ENCODE measurements at regions not wholly inside any gene's neighbourhood (a gene's known extent, or its start where the extent isn't known, plus 50 kb on each side); places are given as distances from the start of the nearest gene placed in this dataset.

- H3K4ac ChIP-seq (replicated peaks; ENCODE audit: insufficient read length, low read depth, low read length) = no peak overlapping the region
- H3K18ac ChIP-seq (ENCODE audit: extremely low read depth, low read length) = no peak overlapping the region
- no peaks in the 10 kb centered on the region for H3K9me3 ChIP-seq (ENCODE audit: insufficient read depth in 2 of 2, low read depth in 1 of 2, low read length in 1 of 2)
- no peak overlapping the region for H4K5ac ChIP-seq (ENCODE audit: insufficient read length, low read depth, low read length)
- no peaks in the 10 kb centered on the region for H3K23me2 ChIP-seq (ENCODE audit: low read depth, low read length)
- H4K91ac ChIP-seq (replicated peaks; ENCODE audit: insufficient read length, low read length) = no peak overlapping the region
- H2AK5ac ChIP-seq (ENCODE audit: low read depth, low read length) = no peak overlapping the region
- no peak for FAIRE-seq
- H4K8ac ChIP-seq (ENCODE audit: extremely low read depth, insufficient read depth, low read length) = no peak overlapping the region
- H2BK20ac ChIP-seq (ENCODE audit: low read length) = no peak overlapping the region
- no peak overlapping the region for H3K4me2 ChIP-seq (ENCODE audit: insufficient read depth in 1 of 2, low read depth in 2 of 2, low read length in 2 of 2)
- 63% methylated on average over 2 of the region's 2 CpGs; no CpG with 5 or more reads in 1 of the 2 experiments for WGBS, 2 experiments (ENCODE audit: extremely low coverage in 1 of 2, insufficient coverage in 1 of 2, insufficient read length in 1 of 2, insufficient replicate concordance in 2 of 2, low coverage in 1 of 2, low lambda C conversion rate in 2 of 2, missing lambda C conversion rate in 1 of 2)
- peaks cover 0 to 3% (median 0%) of the 10 kb centered on the region in 4 experiments; a peak in 1 of 7 replicates for H3K4me1 ChIP-seq (replicated peaks in 1 of 4; ENCODE audit: control insufficient read depth in 3 of 4, insufficient read depth in 4 of 4, low read length in 3 of 4)
- H2BK120ac ChIP-seq (replicated peaks; ENCODE audit: low read depth, low read length) = no peak overlapping the region
- H3K79me1 ChIP-seq (ENCODE audit: low read depth, low read length) = no peaks in the 10 kb centered on the region
- no peak overlapping the region for H2BK15ac ChIP-seq (ENCODE audit: low read length)
- no peak for DNase-seq (ENCODE audit: low read depth in 1 of 2, low spot score in 2 of 2)
- TF ChIP-seq SP1 (IDR thresholded peaks at IDR 0.05; ENCODE audit: low read depth, low read length) (no peak), YY1 (IDR thresholded peaks at IDR 0.05; ENCODE audit: low read depth, low read length) (no peak)
- H2BK5ac ChIP-seq (ENCODE audit: low read depth, low read length) = no peak overlapping the region
- H3K4me3 ChIP-seq (ENCODE audit: extremely low read depth in 1 of 4, insufficient read depth in 2 of 4, low read depth in 3 of 4, low read length in 4 of 4) = no peak overlapping the region
- no peaks in the 10 kb centered on the region for H3K27me3 ChIP-seq (replicated peaks in 1 of 4; ENCODE audit: control insufficient read depth in 3 of 4, extremely low read depth in 1 of 4, insufficient read depth in 3 of 4, low read length in 3 of 4)
- H3K79me2 ChIP-seq (ENCODE audit: control insufficient read depth in 1 of 2, insufficient read depth in 2 of 2, low read length in 2 of 2) = no peaks in the 10 kb centered on the region
- no peaks in the 10 kb centered on the region for H4K20me1 ChIP-seq (replicated peaks in 1 of 2; ENCODE audit: control insufficient read depth in 1 of 2, insufficient read depth in 2 of 2, low read length in 2 of 2)
- CTCF ChIA-PET (ENCODE audit: partially characterized antibody) = no interaction called here
- H3K23ac ChIP-seq (ENCODE audit: insufficient read length) = no peak overlapping the region
- H3K9ac ChIP-seq (replicated peaks in 1 of 4; ENCODE audit: extremely low read depth in 1 of 4, low read depth in 3 of 4, low read length in 3 of 4) = no peak overlapping the region
- H3K56ac ChIP-seq (replicated peaks; ENCODE audit: insufficient read length, low read depth, low read length) = no peak overlapping the region
- POLR2A ChIA-PET (ENCODE audit: partially characterized antibody) = no interaction called here
- H2BK12ac ChIP-seq (ENCODE audit: low read depth, low read length) = no peak overlapping the region
- H3K14ac ChIP-seq (ENCODE audit: insufficient read length) = no peak overlapping the region
- no peak overlapping the region for H2AFZ ChIP-seq (ENCODE audit: low read length)
- H3K27ac ChIP-seq (ENCODE audit: low read depth, low read length) = no peak overlapping the region
- H3K36me3 ChIP-seq (ENCODE audit: control insufficient read depth in 2 of 4, insufficient read depth in 4 of 4, low read length in 3 of 4) = no peaks in the 10 kb centered on the region
Observed at GRCh38 chrX:97691901-97692455, 808.3 kb downstream of the RPA4 start.
